ENCODE measurements at regions not wholly inside any gene's neighbourhood (a gene's known extent, or its start where the extent isn't known, plus 50 kb on each side); places are given as distances from the start of the nearest gene placed in this dataset.

GRCh38 chr2:78646533-78647364, 378.8 kb upstream of the REG3G start:
- H3K4me3 Mint-ChIP-seq = no peak overlapping the region
- peaks cover 10% of the 10 kb centered on the region for H3K4me1 Mint-ChIP-seq
- TF ChIP-seq CTCF (conservative IDR thresholded peaks at IDR 0.05) = no peak

GRCh38 chr2:78648558-78648957, 376.9 kb upstream of the REG3G start:
- TF ChIP-seq CTCF (conservative IDR thresholded peaks at IDR 0.05) = no peak
- Mint-ChIP-seq H3K4me1 (no peaks in the 10 kb centered on the region), H3K36me3 (ENCODE audit: low read depth) (no peaks in the 10 kb centered on the region), H3K27me3 (ENCODE audit: low read depth) (no peaks in the 10 kb centered on the region), H3K4me3 (no peak overlapping the region), H3K9me3 (no peaks in the 10 kb centered on the region), H3K27ac (ENCODE audit: unreplicated experiment) (no peak overlapping the region)
- no peak for DNase-seq (ENCODE audit: low read depth, low spot score)

More at GRCh38 chr2:78646533-78647364, 378.8 kb upstream of the REG3G start:
- H3K9me3 Mint-ChIP-seq = no peaks in the 10 kb centered on the region
- H3K27ac Mint-ChIP-seq (ENCODE audit: unreplicated experiment) = no peak overlapping the region
- H3K27me3 Mint-ChIP-seq (ENCODE audit: low read depth) = no peaks in the 10 kb centered on the region
- H3K36me3 Mint-ChIP-seq (ENCODE audit: low read depth) = no peaks in the 10 kb centered on the region
- no peak for DNase-seq (ENCODE audit: low read depth, low spot score)

- no peak for DNase-seq (ENCODE audit: low read depth, low spot score)
- H3K4me1 Mint-ChIP-seq = no peaks in the 10 kb centered on the region
- peaks cover 13% of the 10 kb centered on the region for H3K9me3 Mint-ChIP-seq
Observed at GRCh38 chr2:78654941-78655340, 370.6 kb upstream of the REG3G start.

GRCh38 chr2:78676921-78677696, 348.4 kb upstream of the REG3G start:
- H3K27ac Mint-ChIP-seq (ENCODE audit: unreplicated experiment) = no peak overlapping the region
- no peak overlapping the region for H3K4me3 Mint-ChIP-seq
- H3K4me1 Mint-ChIP-seq = no peaks in the 10 kb centered on the region
- DNase-seq (ENCODE audit: low read depth, low spot score) = no peak
- peaks cover 4% of the 10 kb centered on the region for H3K9me3 Mint-ChIP-seq
- no peaks in the 10 kb centered on the region for H3K36me3 Mint-ChIP-seq (ENCODE audit: low read depth)
- H3K27me3 Mint-ChIP-seq (ENCODE audit: low read depth) = no peaks in the 10 kb centered on the region
- TF ChIP-seq CTCF (conservative IDR thresholded peaks at IDR 0.05) = no peak

More at GRCh38 chr2:78654941-78655340, 370.6 kb upstream of the REG3G start:
- peaks cover 9% of the 10 kb centered on the region for H3K36me3 Mint-ChIP-seq (ENCODE audit: low read depth)
- no peaks in the 10 kb centered on the region for H3K27me3 Mint-ChIP-seq (ENCODE audit: low read depth)
- H3K4me3 Mint-ChIP-seq = no peak overlapping the region
- H3K27ac Mint-ChIP-seq (ENCODE audit: unreplicated experiment) = no peak overlapping the region
- TF ChIP-seq CTCF (conservative IDR thresholded peaks at IDR 0.05) = no peak

GRCh38 chr2:78677774-78678173, 347.7 kb upstream of the REG3G start:
- Mint-ChIP-seq H3K36me3 (ENCODE audit: low read depth) (no peaks in the 10 kb centered on the region), H3K4me1 (no peaks in the 10 kb centered on the region), H3K4me3 (no peak overlapping the region), H3K27ac (ENCODE audit: unreplicated experiment) (no peak overlapping the region), H3K9me3 (peaks cover 4% of the 10 kb centered on the region), H3K27me3 (ENCODE audit: low read depth) (no peaks in the 10 kb centered on the region)
- DNase-seq (ENCODE audit: low read depth, low spot score) = no peak
- TF ChIP-seq CTCF (conservative IDR thresholded peaks at IDR 0.05) = no peak

Measured in neural crest cell (in vitro differentiated cells).